PFSK-1 (cell line): ENCODE measurements at regions not wholly inside any gene's neighbourhood (a gene's known extent, or its start where the extent isn't known, plus 50 kb on each side); places are given as distances from the start of the nearest gene placed in this dataset.

Experiments
- FOXP2 ChIP-seq: optimal IDR thresholded peaks from 2 replicates; pipeline ENCODE3; 2011; ENCODE audit warnings: borderline replicate concordance, control low read depth, inconsistent platforms; ENCODE audit not compliant: insufficient read depth; ENCODE audit errors: extremely low read length, extremely low read depth
- POLR2AphosphoS5 ChIP-seq: IDR thresholded peaks from 2 replicates; pipeline ENCODE4 v1.6.1; 2012; ENCODE audit warnings: low read depth, mild to moderate bottlenecking, control low read depth, low read length, moderate library complexity
- REST ChIP-seq, 2 experiments: IDR thresholded peaks; 2 replicates each; pipeline versions ENCODE4 v1.6.1 to v1.8.0; 2011 to 2012; ENCODE audit warnings: low read depth in 2 of 2, low read length in 2 of 2, control low read depth in 1 of 2, inconsistent platforms in 1 of 2, mild to moderate bottlenecking in 1 of 2, moderate library complexity in 1 of 2; ENCODE audit not compliant: insufficient read depth in 1 of 2
- SIN3A ChIP-seq: IDR thresholded peaks from 2 replicates; pipeline ENCODE4 v1.6.1; 2012; ENCODE audit warnings: mild to moderate bottlenecking, low read length, moderate library complexity, borderline replicate concordance; ENCODE audit not compliant: insufficient read depth
- TAF1 ChIP-seq: IDR thresholded peaks from 2 replicates; pipeline ENCODE4 v1.6.1; 2012; ENCODE audit warnings: low read length, control low read depth, borderline replicate concordance; ENCODE audit not compliant: insufficient read depth

GRCh38 chr14:43476822-43477221, 1030.3 kb downstream of the FSCB start:
- TF ChIP-seq FOXP2, result no peak
- no peak for TF ChIP-seq TAF1

GRCh38 chr14:43475757-43476156, 1031.3 kb downstream of the FSCB start:
- TF ChIP-seq FOXP2 (no peak), POLR2AphosphoS5 (no peak), TAF1 (no peak), SIN3A (no peak), REST (IDR thresholded peaks at IDR 0.05; ENCODE audit: insufficient read depth in 1 of 2, low read depth in 2 of 2, low read length in 2 of 2) (no peak)

GRCh38 chr14:43471595-43471994, 1035.5 kb downstream of the FSCB start:
- TF ChIP-seq SIN3A, result no peak
- no peak for TF ChIP-seq FOXP2
- no peak for TF ChIP-seq REST (IDR thresholded peaks at IDR 0.05; ENCODE audit: insufficient read depth in 1 of 2, low read depth in 2 of 2, low read length in 2 of 2)
- TF ChIP-seq TAF1, result no peak
- TF ChIP-seq POLR2AphosphoS5, result no peak

- TF ChIP-seq REST (IDR thresholded peaks at IDR 0.05; ENCODE audit: insufficient read depth in 1 of 2, low read depth in 2 of 2, low read length in 2 of 2) (no peak), FOXP2 (no peak), SIN3A (no peak), POLR2AphosphoS5 (no peak), TAF1 (no peak)
Measured at GRCh38 chr14:43464968-43465367, 1042.1 kb downstream of the FSCB start.

- TF ChIP-seq TAF1 (no peak), SIN3A (no peak), POLR2AphosphoS5 (no peak), REST (IDR thresholded peaks at IDR 0.05; ENCODE audit: insufficient read depth in 1 of 2, low read depth in 2 of 2, low read length in 2 of 2) (no peak), FOXP2 (no peak)
Measured at GRCh38 chr14:43449291-43449690, 1057.8 kb downstream of the FSCB start.
